PC-3 (cell line): ENCODE measurements at regions not wholly inside any gene's neighbourhood (a gene's known extent, or its start where the extent isn't known, plus 50 kb on each side); places are given as distances from the start of the nearest gene placed in this dataset.

Experiments
- ATAC-seq: fragments of 200-7000 bp; cut with Tn5 transposase; 2 replicates; pipeline ENCODE4 v1.9.1; 2020; ENCODE audit warnings: mild to moderate bottlenecking, moderate library complexity
- BruUV-seq: library from RNA; stranded (reverse); fragments of 400-500 nt; replicated peaks from 2 replicates; lab custom pipeline; 2021; lab: Mats Ljungman, UMichigan
- CTCF ChIA-PET: fragments of 300-600 bp; sonication (Branson Sonifier 250); formaldehyde crosslinking; loops from one replicate; lab custom pipeline; 2022; ENCODE audit warnings: antibody characterized with exemption; lab: Charles Lee
- POLR2A ChIA-PET: fragments of 300-600 bp; sonication (Branson Sonifier 250); formaldehyde crosslinking; loops from one replicate; lab custom pipeline; 2022; ENCODE audit warnings: antibody characterized with exemption; ENCODE audit not compliant: unreplicated experiment; lab: Charles Lee
- DNase-seq: peaks from one replicate; pipeline ENCODE4 v3.0.0-alpha.2; 2015
- H2AFZ ChIP-seq: fragments of 300-600 bp; sonication (generic); 2 replicates; pipeline ENCODE4 v1.6.0; 2016; ENCODE audit warnings: antibody characterized with exemption, low read length
- H3F3A ChIP-seq: fragments of 300-600 bp; sonication (generic); one replicate; pipeline ENCODE4 v1.6.0; 2017; ENCODE audit warnings: antibody characterized with exemption, low read length, control low read depth, mild to moderate bottlenecking; ENCODE audit not compliant: unreplicated experiment
- H3K27ac ChIP-seq: fragments of 300-600 bp; sonication (generic); 2 replicates; pipeline ENCODE4 v1.5.1; 2016; ENCODE audit warnings: mild to moderate bottlenecking, low read length
- H3K27me3 ChIP-seq: fragments of 300-600 bp; sonication (generic); 2 replicates; pipeline ENCODE4 v1.6.1; 2016; ENCODE audit warnings: low read length, mixed read lengths
- H3K36me3 ChIP-seq: fragments of 300-600 bp; sonication (generic); 2 replicates; pipeline ENCODE4 v1.6.1; 2016; ENCODE audit warnings: low read depth, mixed run types, low read length, mixed read lengths
- H3K4me1 ChIP-seq: fragments of 300-600 bp; sonication (generic); 2 replicates; pipeline ENCODE4 v1.5.1; 2016; ENCODE audit warnings: low read length; ENCODE audit not compliant: insufficient read depth
- H3K4me2 ChIP-seq: fragments of 300-600 bp; sonication (generic); 2 replicates; pipeline ENCODE4 v1.6.0; 2016; ENCODE audit warnings: low read length
- H3K4me3 ChIP-seq: fragments of 300-600 bp; sonication (generic); 2 replicates; pipeline ENCODE4 v1.5.1; 2016; ENCODE audit warnings: mild to moderate bottlenecking, low read length, mixed read lengths
- H3K79me2 ChIP-seq: fragments of 300-600 bp; sonication (generic); 2 replicates; pipeline ENCODE4 v1.6.1; 2017; ENCODE audit warnings: low read length, mixed read lengths
- H3K9ac ChIP-seq: fragments of 300-600 bp; sonication (generic); 2 replicates; pipeline ENCODE4 v1.6.0; 2016; ENCODE audit warnings: mild to moderate bottlenecking, low read length
- H3K9me2 ChIP-seq: fragments of 300-600 bp; sonication (generic); replicated peaks from 2 replicates; pipeline ENCODE4 v1.6.1; 2016; ENCODE audit warnings: mixed run types, low read length, mixed read lengths
- H3K9me3 ChIP-seq: fragments of 300-600 bp; sonication (generic); 2 replicates; pipeline ENCODE4 v1.6.1; 2016; ENCODE audit warnings: low read length, mixed read lengths
- H4K20me1 ChIP-seq: fragments of 300-600 bp; sonication (generic); 2 replicates; pipeline ENCODE4 v1.6.1; 2016; ENCODE audit warnings: low read length, mixed read lengths
- CTCF ChIP-seq: fragments of 300-600 bp; sonication (generic); conservative IDR thresholded peaks from 2 replicates; pipeline ENCODE4 v1.5.1; 2017; ENCODE audit warnings: antibody characterized with exemption, low read depth, mild to moderate bottlenecking, low read length
- EZH2 ChIP-seq: fragments of 300-600 bp; sonication (generic); IDR thresholded peaks from one replicate; pipeline ENCODE4 v1.6.1; 2017; ENCODE audit warnings: antibody characterized with exemption, mild to moderate bottlenecking, low read length; ENCODE audit not compliant: unreplicated experiment
- EZH2phosphoT487 ChIP-seq: fragments of 300-600 bp; sonication (generic); IDR thresholded peaks from 2 replicates; pipeline ENCODE4 v1.6.1; 2018; ENCODE audit warnings: mild to moderate bottlenecking, antibody characterized with exemption, low read length, borderline replicate concordance
- intact Hi-C: fragments of 100-400 bp; cut with micrococcal nuclease; formaldehyde crosslinking; loops from 2 replicates; pipeline ENCODE4 v1.9.0; 2023

- no peaks in the 10 kb centered on the region for H3F3A ChIP-seq
- no peaks in the 10 kb centered on the region for H3K27me3 ChIP-seq
- no TSS peak for BruUV-seq
- H4K20me1 ChIP-seq: no peaks in the 10 kb centered on the region
- H3K9me3 ChIP-seq: no peaks in the 10 kb centered on the region
- H3K9ac ChIP-seq: no peak overlapping the region
- no peak for DNase-seq
- POLR2A ChIA-PET: no interaction called here
- H3K27ac ChIP-seq: no peak overlapping the region
- no peak overlapping the region for H3K4me2 ChIP-seq
- intact Hi-C loops: no loop called here
- peaks cover 13% of the 10 kb centered on the region for H3K4me1 ChIP-seq
- H3K36me3 ChIP-seq: no peaks in the 10 kb centered on the region
- no peak overlapping the region for H3K4me3 ChIP-seq
- TF ChIP-seq EZH2 (no peak), CTCF (no peak), EZH2phosphoT487 (no peak)
- no peak for ATAC-seq
- no peaks in the 10 kb centered on the region for H3K79me2 ChIP-seq
- CTCF ChIA-PET: no interaction called here
- H3K9me2 ChIP-seq: no peaks in the 10 kb centered on the region
- H2AFZ ChIP-seq: no peak overlapping the region
These were observed 50.0 kb upstream of the TANC1 start for GRCh38 chr2:158918452-158918851.
